ENCODE measurements at regions not wholly inside any gene's neighbourhood (a gene's known extent, or its start where the extent isn't known, plus 50 kb on each side); places are given as distances from the start of the nearest gene placed in this dataset.

DNA sequence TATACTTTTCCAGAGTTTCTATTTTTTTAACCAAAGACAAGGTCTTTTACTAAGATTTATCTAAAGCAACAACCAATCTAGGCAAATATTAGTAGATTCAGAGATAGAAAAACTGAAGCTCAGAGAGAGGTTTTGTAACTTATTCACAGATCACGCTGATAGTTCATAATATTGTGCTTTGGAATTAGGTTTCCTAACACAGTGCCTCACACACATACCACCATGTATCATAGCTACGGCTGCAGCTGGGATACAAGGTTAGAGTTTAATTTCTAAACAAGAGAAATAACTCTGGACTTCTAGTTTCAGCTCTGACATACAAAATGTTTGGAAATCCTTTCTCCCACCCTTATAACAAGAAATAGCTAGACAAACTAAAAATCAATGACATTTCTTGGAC lies 565.7 kb downstream of the PYDC2 start:
- Mint-ChIP-seq H3K9me3 (peaks cover 0 to 12% (median 0%) of the 10 kb centered on the region in 7 donors), H3K36me3 (no peaks in the 10 kb centered on the region), H3K27ac (no peak overlapping the region), H3K27me3 (no peaks in the 10 kb centered on the region), H3K4me3 (no peak overlapping the region), H3K4me1 (no peaks in the 10 kb centered on the region)
- ATAC-seq (ENCODE audit: low read depth in 2 of 2) (no peak), DNase-seq (no peak)

DNA sequence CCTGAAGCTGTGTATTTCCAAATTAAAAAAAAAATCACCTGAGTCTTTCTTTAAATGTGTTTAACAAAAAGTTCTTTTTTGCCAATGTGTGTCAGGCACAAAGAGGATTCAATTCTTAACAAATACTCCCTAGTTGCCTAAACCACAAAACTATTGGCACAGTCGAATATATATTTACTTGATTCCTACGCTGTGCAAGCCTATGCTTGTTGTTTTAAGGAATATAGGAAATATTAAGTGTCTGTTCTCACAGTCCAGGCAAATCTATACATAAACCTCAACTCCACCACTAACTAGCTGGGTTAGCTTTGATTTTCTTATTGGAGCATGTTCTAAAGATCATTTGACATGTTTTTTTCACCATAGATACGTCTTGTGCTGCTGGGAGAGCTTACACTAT lies 571.0 kb downstream of the PYDC2 start:
- peaks cover 0 to 12% (median 2%) of the 10 kb centered on the region in 7 donors for H3K9me3 Mint-ChIP-seq
- ATAC-seq (ENCODE audit: low read depth in 2 of 2) (no peak), DNase-seq (no peak)
- no peaks in the 10 kb centered on the region for H3K36me3 Mint-ChIP-seq
- H3K4me1 Mint-ChIP-seq = no peaks in the 10 kb centered on the region
- no peak overlapping the region for H3K4me3 Mint-ChIP-seq
- no peak overlapping the region for H3K27ac Mint-ChIP-seq
- no peaks in the 10 kb centered on the region for H3K27me3 Mint-ChIP-seq

DNA sequence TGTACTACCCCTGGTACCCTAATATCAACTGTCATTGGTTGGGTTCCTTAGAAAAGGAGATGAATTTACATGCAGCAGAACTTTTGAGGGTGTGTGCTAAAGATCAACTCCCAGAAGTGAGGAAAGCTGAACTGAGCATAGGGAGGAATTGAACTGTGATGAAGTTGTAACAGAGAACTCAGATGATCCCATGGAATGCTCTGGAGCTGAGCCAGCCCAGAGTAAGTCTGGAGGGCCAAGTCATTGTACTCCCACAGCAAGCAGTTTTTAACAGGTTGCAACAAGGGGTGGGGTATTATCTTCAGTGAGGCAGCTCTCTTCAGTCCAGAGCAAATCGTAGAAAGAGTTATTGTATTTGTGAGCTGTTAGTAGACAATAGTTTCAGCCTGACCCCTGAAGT lies 572.3 kb downstream of the PYDC2 start:
- no peaks in the 10 kb centered on the region for H3K27me3 Mint-ChIP-seq
- H3K27ac Mint-ChIP-seq = no peak overlapping the region
- no peaks in the 10 kb centered on the region for H3K36me3 Mint-ChIP-seq
- peaks cover 0 to 12% (median 2%) of the 10 kb centered on the region in 7 donors for H3K9me3 Mint-ChIP-seq
- H3K4me3 Mint-ChIP-seq = no peak overlapping the region
- no peak for DNase-seq
- no peaks in the 10 kb centered on the region for H3K4me1 Mint-ChIP-seq
- no peak for ATAC-seq (ENCODE audit: low read depth in 2 of 2)

DNA sequence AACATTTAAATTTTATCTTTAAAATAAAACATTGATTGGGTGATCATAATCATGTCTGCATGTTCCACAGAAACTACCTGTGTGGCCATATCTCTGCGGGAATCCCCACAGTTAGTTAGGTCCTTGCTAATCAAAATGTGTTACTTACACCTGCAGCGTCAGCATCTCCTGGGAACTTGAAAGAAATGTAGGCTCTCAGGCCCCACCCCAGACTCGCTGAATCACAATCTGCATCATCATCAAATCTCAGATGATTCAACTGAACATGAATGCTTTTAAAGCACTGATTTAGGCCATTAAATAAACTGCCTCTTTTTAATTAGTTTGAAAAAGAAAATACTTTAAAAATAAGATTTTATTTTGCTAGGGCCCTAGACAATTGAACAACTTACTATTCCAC lies 577.8 kb downstream of the PYDC2 start:
- Mint-ChIP-seq H3K9me3 (peaks cover 0 to 4% (median 0%) of the 10 kb centered on the region in 7 donors), H3K4me3 (no peak overlapping the region), H3K27me3 (no peaks in the 10 kb centered on the region), H3K36me3 (no peaks in the 10 kb centered on the region), H3K4me1 (no peaks in the 10 kb centered on the region), H3K27ac (no peak overlapping the region)
- ATAC-seq (ENCODE audit: low read depth in 2 of 2) (no peak), DNase-seq (no peak)

DNA sequence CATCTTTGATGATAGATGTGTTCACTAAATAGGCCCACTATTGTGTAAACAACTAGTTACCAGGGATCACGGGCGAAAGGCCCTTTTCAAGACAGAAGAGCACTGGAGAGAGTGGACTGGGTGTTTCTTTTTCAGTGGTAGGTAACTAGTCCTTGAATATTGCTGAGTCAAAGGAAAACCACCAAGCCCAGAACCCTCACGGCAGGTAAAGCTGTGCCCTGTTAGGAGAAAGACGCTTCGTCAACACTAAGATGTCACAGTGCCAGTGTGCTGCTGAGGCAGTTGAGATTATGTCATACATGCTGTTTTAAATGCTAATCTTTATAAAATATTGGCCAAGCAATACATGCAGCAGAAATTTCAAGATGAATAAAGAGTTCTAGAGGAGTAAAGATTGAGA lies 578.6 kb downstream of the PYDC2 start:
- H3K36me3 Mint-ChIP-seq = no peaks in the 10 kb centered on the region
- peaks cover 0 to 6% (median 0%) of the 10 kb centered on the region in 7 donors for H3K9me3 Mint-ChIP-seq
- ATAC-seq (ENCODE audit: low read depth in 2 of 2) (no peak), DNase-seq (no peak)
- H3K27ac Mint-ChIP-seq = no peak overlapping the region
- H3K27me3 Mint-ChIP-seq = no peaks in the 10 kb centered on the region
- no peaks in the 10 kb centered on the region for H3K4me1 Mint-ChIP-seq
- no peak overlapping the region for H3K4me3 Mint-ChIP-seq

DNA sequence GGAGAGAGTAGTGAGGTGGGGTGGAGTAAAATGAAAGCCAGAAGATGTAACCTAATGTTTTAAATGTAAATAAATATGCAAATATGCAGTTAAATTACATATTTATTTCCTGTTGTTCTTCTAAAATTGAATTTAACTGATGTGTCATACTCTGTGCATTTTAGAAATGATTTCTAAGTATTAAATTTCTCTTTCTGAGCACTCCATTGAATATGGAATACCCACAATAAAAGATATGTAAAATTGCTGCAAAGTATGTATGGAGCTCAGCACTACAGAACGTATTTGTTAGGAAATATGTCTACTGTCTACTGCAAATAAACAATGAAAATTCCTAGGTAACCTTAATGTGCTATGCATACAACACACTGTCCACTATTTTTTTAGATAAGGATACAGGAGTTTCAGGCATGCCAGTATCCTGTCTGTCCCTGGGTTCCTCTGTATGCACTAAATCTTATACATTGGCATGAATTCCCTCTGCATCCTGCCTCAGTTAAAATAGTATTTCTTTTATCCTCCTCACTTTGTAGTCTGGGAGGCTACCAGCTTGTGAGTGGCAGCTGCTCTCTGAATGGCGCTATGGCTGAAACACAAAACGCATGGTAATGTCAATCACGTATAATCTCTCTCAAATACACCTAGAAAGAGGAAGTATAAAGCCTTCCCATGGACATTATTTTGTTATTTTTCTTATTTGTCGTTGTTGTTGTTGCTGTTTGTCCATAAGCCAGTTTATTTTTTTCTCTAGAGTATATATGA lies 579.5 kb downstream of the PYDC2 start:
- H3K36me3 Mint-ChIP-seq = no peaks in the 10 kb centered on the region
- H3K27me3 Mint-ChIP-seq = no peaks in the 10 kb centered on the region
- DNase-seq (no peak), ATAC-seq (ENCODE audit: low read depth in 2 of 2) (no peak)
- H3K4me1 Mint-ChIP-seq = no peaks in the 10 kb centered on the region
- no peak overlapping the region for H3K27ac Mint-ChIP-seq
- H3K9me3 Mint-ChIP-seq = peaks cover 0 to 8% (median 0%) of the 10 kb centered on the region in 7 donors
- H3K4me3 Mint-ChIP-seq = no peak overlapping the region

DNA sequence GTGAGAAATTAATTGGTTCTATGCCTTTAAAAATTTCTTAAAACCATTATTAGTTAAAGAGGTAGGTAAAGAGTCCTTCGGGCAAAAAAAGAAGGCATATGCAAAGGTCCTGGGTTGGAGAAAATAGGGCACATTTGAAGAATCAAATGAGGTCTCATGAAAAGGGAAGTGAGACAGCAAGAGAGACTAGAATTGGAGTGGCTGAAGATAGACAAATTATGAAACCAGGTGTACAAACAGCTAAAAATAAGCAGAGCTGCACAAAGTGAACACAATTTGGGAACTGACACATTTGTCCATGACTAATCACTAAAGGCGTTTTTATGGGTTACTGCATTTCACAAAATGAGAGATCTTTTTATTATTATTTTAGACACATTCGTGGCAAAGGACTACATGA lies 581.2 kb downstream of the PYDC2 start:
- DNase-seq (no peak), ATAC-seq (ENCODE audit: low read depth in 2 of 2) (peak in 1 of 2 donors; percentile 35)
- H3K4me3 Mint-ChIP-seq = no peak overlapping the region
- H3K4me1 Mint-ChIP-seq = no peaks in the 10 kb centered on the region
- no peaks in the 10 kb centered on the region for H3K36me3 Mint-ChIP-seq
- H3K27me3 Mint-ChIP-seq = no peaks in the 10 kb centered on the region
- peak overlapping the region in 1 of 6 donors; percentile 93 for H3K27ac Mint-ChIP-seq
- peaks cover 0 to 8% (median 0%) of the 10 kb centered on the region in 7 donors for H3K9me3 Mint-ChIP-seq

DNA sequence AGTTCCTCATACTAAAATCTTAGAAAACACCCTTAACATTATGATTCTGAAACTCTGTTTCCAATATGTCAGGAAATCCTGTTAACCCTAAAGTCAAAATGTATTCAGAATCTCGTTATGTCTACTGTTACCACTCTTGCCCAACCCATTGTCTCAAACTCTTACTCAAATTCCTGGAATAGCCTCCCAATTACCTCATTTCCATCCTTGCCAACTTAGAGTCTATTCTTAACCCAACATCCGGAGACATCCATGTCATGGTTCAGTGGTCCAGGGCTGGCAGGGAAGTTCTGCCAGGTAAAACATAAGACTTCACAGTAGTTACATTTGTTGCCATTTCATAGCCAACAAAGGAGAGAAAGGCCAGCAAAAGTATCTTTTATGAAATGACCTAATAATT lies 593.9 kb downstream of the PYDC2 start:
- Mint-ChIP-seq H3K36me3 (no peaks in the 10 kb centered on the region), H3K27me3 (no peaks in the 10 kb centered on the region), H3K4me3 (no peak overlapping the region), H3K27ac (no peak overlapping the region), H3K9me3 (peaks cover 0 to 7% (median 0%) of the 10 kb centered on the region in 7 donors), H3K4me1 (no peaks in the 10 kb centered on the region)
- no peak for DNase-seq
- ATAC-seq (ENCODE audit: low read depth in 2 of 2) = no peak

DNA sequence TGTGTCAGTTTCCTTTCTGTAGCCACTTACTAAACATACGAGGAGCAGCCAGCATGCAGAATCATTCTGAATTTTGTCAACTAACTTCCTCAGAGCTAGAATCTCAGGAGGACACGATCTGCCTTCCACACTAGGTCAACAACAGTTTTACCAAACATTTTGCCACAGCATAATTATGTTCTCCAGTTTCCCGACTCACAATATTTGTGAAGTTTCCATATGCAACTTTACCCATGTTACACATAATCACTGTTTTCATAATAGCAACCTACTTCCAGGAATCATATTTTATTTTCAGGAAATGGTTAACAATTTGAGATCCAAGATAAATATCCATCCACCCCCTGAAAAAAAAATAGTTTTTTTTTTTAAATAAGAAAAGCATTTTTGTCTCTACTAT lies 595.0 kb downstream of the PYDC2 start:
- no peak for ATAC-seq (ENCODE audit: low read depth in 2 of 2)
- H3K27ac Mint-ChIP-seq = peak overlapping the region in 1 of 6 donors; percentile 15
- no peak overlapping the region for H3K4me3 Mint-ChIP-seq
- H3K27me3 Mint-ChIP-seq = no peaks in the 10 kb centered on the region
- no peaks in the 10 kb centered on the region for H3K4me1 Mint-ChIP-seq
- H3K36me3 Mint-ChIP-seq = no peaks in the 10 kb centered on the region
- DNase-seq = no peak
- peaks cover 0 to 7% (median 0%) of the 10 kb centered on the region in 7 donors for H3K9me3 Mint-ChIP-seq

DNA sequence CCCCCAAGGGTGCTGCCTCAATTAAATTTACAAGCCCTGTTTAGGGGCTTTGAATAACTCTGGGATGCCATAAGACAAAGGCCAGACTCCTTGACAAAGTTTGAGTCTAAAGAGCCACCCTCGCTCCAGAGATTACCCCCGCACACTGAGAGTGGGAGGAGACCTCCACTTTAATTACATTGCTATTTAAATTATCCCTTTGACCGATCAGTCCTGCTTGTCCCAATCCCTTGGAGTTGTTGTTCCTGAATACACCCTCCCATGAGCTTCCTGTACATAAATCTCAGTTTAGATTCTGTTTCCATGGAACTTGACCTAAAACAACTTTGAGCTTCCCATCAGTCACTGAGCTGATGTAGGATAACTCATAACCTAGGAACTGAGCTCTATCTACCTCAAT lies 596.3 kb downstream of the PYDC2 start:
- Mint-ChIP-seq H3K27ac (no peak overlapping the region), H3K36me3 (no peaks in the 10 kb centered on the region), H3K27me3 (no peaks in the 10 kb centered on the region), H3K9me3 (peaks cover 0 to 7% (median 0%) of the 10 kb centered on the region in 7 donors), H3K4me3 (no peak overlapping the region), H3K4me1 (no peaks in the 10 kb centered on the region)
- ATAC-seq (ENCODE audit: low read depth in 2 of 2) (no peak), DNase-seq (no peak)

DNA sequence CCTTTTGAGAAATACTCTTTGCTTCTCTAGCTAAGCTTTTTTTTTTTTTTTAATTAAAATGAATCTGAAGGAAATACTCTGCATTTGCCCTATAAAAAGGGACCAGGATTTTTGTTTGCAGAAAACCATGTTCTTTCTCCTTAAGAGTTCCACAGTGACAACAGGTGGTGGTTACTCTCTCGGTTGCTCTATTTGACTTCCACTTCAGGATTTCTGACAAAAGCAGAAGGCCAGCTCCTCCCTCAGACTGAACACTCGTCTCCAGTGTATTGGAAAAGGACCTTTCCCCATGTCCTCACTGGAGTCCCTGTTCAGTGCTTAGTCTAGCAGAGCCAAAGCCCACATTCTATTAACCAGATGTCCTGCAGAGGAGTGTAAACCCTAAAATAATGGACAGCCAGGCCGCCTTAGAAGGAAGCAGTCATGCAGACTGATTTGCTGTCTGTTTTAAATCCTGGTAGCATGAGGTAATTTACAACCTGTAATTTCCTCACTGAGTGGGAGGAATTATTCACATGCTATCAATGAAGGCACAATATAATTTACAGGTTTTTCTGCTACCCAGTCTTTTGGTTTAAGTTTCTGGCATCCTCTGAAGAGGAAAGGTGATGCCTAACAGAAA lies 599.3 kb downstream of the PYDC2 start:
- Mint-ChIP-seq H3K9me3 (peaks cover 0 to 3% (median 0%) of the 10 kb centered on the region in 7 donors), H3K4me1 (no peaks in the 10 kb centered on the region), H3K4me3 (no peak overlapping the region), H3K36me3 (no peaks in the 10 kb centered on the region), H3K27ac (peak overlapping the region in 1 of 6 donors; percentile 12), H3K27me3 (no peaks in the 10 kb centered on the region)
- DNase-seq = no peak
- no peak for ATAC-seq (ENCODE audit: low read depth in 2 of 2)

DNA sequence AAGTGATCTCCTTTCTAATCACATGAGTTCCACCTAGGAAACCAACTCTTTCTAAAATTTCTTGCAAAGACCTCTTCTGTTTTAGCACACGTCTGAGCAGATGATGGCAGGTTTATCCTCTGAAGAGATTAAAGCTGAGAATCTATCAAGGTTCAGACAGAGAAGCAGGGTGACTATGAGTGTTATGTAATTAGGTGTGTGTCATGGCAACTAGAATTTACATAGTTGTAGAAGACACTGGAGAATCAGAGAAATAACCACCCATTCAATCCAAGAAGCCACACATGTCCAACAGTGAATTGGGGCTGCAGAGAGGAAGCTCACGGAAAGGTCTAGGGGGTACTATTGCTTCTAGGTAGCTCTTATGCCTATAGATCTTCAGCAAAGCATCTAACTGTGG lies 600.5 kb downstream of the PYDC2 start:
- DNase-seq = no peak
- H3K4me3 Mint-ChIP-seq = no peak overlapping the region
- no peaks in the 10 kb centered on the region for H3K4me1 Mint-ChIP-seq
- peaks cover 0 to 3% (median 0%) of the 10 kb centered on the region in 7 donors for H3K9me3 Mint-ChIP-seq
- no peaks in the 10 kb centered on the region for H3K36me3 Mint-ChIP-seq
- no peaks in the 10 kb centered on the region for H3K27me3 Mint-ChIP-seq
- no peak overlapping the region for H3K27ac Mint-ChIP-seq
- no peak for ATAC-seq (ENCODE audit: low read depth in 2 of 2)

DNA sequence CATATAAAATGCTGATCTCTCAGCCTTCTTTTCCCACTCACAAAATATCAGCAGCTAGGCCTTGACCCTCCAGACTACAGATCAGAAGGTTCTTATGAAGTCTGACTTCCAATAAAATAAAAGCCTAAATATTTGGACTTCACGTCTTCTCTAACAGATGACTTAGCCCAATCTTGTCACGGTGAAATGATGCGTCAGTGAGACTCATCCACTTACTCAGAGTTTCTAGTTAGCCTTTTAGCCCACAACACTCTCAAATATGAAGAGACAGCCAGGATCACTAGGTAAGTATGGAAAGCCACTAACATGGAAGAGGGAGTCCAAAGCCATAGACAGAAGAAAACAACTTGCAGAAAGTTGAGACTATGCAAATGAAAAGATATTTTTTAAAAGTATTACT lies 601.2 kb downstream of the PYDC2 start:
- Mint-ChIP-seq H3K9me3 (peaks cover 0 to 3% (median 0%) of the 10 kb centered on the region in 7 donors), H3K27me3 (no peaks in the 10 kb centered on the region), H3K27ac (no peak overlapping the region), H3K4me1 (no peaks in the 10 kb centered on the region), H3K36me3 (no peaks in the 10 kb centered on the region), H3K4me3 (no peak overlapping the region)
- ATAC-seq (ENCODE audit: low read depth in 2 of 2) (no peak), DNase-seq (no peak)

DNA sequence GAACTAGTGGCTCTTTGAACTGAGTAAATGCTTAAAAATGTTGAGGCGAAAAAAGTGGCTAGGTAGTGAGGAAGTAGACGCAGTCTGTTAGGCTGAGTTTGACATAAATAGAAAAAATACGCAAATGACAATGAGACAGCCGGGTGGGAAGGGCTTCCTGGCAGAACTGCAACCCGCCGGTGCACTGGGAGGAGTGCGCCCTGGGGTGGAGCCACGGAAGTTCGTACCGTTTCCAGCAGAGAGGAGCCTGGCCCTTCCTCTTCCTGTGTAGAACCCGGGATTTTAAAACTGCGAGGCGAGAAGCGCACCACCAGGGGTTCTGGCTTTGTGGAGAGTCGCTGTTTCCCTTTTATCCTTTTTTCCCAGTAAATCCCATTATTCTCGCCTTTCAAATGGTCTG lies 602.6 kb downstream of the PYDC2 start:
- Mint-ChIP-seq H3K9me3 (peaks cover 0 to 2% (median 0%) of the 10 kb centered on the region in 7 donors), H3K4me1 (no peaks in the 10 kb centered on the region), H3K27me3 (no peaks in the 10 kb centered on the region), H3K36me3 (no peaks in the 10 kb centered on the region), H3K27ac (peak overlapping the region in 2 of 6 donors; percentile 38 to 46), H3K4me3 (peak overlapping the region in 4 of 8 donors; percentile 6 to 58 (median 30))
- ATAC-seq (ENCODE audit: low read depth in 2 of 2) = peak; percentile 27 to 72
- no peak for DNase-seq
